ENCODE measurements at regions not wholly inside any gene's neighbourhood (a gene's known extent, or its start where the extent isn't known, plus 50 kb on each side); places are given as distances from the start of the nearest gene placed in this dataset.

GRCh38 chr2:103219398-103219797 lies 457.6 kb downstream of the TMEM182 start:
- H3K9ac ChIP-seq (ENCODE audit: low read length in 2 of 2): no peak overlapping the region
- H3K4me1 ChIP-seq (ENCODE audit: control insufficient read depth, insufficient read depth, low read length): no peaks in the 10 kb centered on the region
- no peak overlapping the region for H3K4me3 ChIP-seq (ENCODE audit: low read length in 2 of 2)
- H3K27me3 ChIP-seq (ENCODE audit: control insufficient read depth in 1 of 2, insufficient read depth in 2 of 2, low read length in 2 of 2): no peaks in the 10 kb centered on the region
- H3K36me3 ChIP-seq (ENCODE audit: control insufficient read depth in 2 of 2, insufficient read depth in 2 of 2, low read length in 2 of 2): no peaks in the 10 kb centered on the region
- H3K9me3 ChIP-seq (ENCODE audit: control insufficient read depth in 2 of 2, low read length in 2 of 2): peaks cover 0 to 3% of the 10 kb centered on the region in 2 donors
- no peak overlapping the region for H3K27ac ChIP-seq (ENCODE audit: low read length)

GRCh38 chr2:103222969-103223368 lies 461.1 kb downstream of the TMEM182 start:
- Histone ChIP-seq H3K9me3 (ENCODE audit: control insufficient read depth in 2 of 2, low read length in 2 of 2) (no peaks in the 10 kb centered on the region), H3K27ac (ENCODE audit: low read length) (no peak overlapping the region), H3K27me3 (ENCODE audit: control insufficient read depth in 1 of 2, insufficient read depth in 2 of 2, low read length in 2 of 2) (no peaks in the 10 kb centered on the region), H3K4me3 (ENCODE audit: low read length in 2 of 2) (no peak overlapping the region), H3K4me1 (ENCODE audit: control insufficient read depth, insufficient read depth, low read length) (no peaks in the 10 kb centered on the region), H3K36me3 (ENCODE audit: control insufficient read depth in 2 of 2, insufficient read depth in 2 of 2, low read length in 2 of 2) (no peaks in the 10 kb centered on the region), H3K9ac (ENCODE audit: low read length in 2 of 2) (no peak overlapping the region)

GRCh38 chr2:103230796-103231195 lies 469.0 kb downstream of the TMEM182 start:
- Histone ChIP-seq H3K4me3 (ENCODE audit: low read length in 2 of 2) (no peak overlapping the region), H3K9me3 (ENCODE audit: control insufficient read depth in 2 of 2, low read length in 2 of 2) (no peaks in the 10 kb centered on the region), H3K36me3 (ENCODE audit: control insufficient read depth in 2 of 2, insufficient read depth in 2 of 2, low read length in 2 of 2) (no peaks in the 10 kb centered on the region), H3K9ac (ENCODE audit: low read length in 2 of 2) (no peak overlapping the region), H3K27ac (ENCODE audit: low read length) (no peak overlapping the region), H3K4me1 (ENCODE audit: control insufficient read depth, insufficient read depth, low read length) (no peaks in the 10 kb centered on the region), H3K27me3 (ENCODE audit: control insufficient read depth in 1 of 2, insufficient read depth in 2 of 2, low read length in 2 of 2) (no peaks in the 10 kb centered on the region)

DNA sequence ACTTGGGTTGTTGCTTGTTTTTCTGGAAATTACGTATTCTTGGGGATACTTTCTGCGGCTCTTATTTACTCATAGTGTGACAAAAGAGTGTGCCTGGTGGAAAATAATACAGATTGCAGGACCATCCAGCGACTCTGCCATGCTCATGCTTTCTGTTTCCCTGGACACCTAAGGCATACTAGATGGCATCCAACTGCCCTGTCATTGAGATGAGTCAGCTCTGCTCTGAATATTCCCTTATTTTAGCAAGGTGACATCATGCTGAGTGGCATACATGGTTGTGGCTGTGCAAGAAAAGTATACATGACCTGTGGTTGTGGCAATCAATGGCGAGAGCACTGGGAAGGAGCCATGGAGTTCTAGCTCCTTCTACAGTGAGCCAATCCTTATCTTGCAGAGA lies 471.0 kb downstream of the TMEM182 start:
- no peaks in the 10 kb centered on the region for H3K9me3 ChIP-seq (ENCODE audit: control insufficient read depth in 2 of 2, low read length in 2 of 2)
- no peak overlapping the region for H3K9ac ChIP-seq (ENCODE audit: low read length in 2 of 2)
- H3K27ac ChIP-seq (ENCODE audit: low read length): no peak overlapping the region
- no peak overlapping the region for H3K4me3 ChIP-seq (ENCODE audit: low read length in 2 of 2)
- no peaks in the 10 kb centered on the region for H3K27me3 ChIP-seq (ENCODE audit: control insufficient read depth in 1 of 2, insufficient read depth in 2 of 2, low read length in 2 of 2)
- H3K4me1 ChIP-seq (ENCODE audit: control insufficient read depth, insufficient read depth, low read length): no peaks in the 10 kb centered on the region
- no peaks in the 10 kb centered on the region for H3K36me3 ChIP-seq (ENCODE audit: control insufficient read depth in 2 of 2, insufficient read depth in 2 of 2, low read length in 2 of 2)

DNA sequence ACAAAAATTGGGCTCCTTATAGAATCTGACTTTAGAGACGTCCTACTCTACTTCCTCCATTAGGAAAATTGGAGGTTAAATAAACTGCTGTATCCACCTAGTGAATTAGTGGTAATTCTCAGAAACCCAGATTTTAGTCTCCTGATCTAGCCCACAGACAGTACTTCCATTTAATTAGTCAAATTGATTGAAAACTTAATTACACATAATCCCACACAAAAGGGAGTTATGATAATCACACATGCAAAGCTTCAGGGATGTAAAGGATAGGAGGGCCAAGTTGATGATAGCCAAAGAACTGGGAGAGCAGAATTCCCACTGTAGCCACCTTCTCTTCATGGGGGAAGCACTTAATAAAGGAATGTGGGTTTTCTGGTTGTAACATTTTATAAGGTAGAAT lies 471.9 kb downstream of the TMEM182 start:
- Histone ChIP-seq H3K9me3 (ENCODE audit: control insufficient read depth in 2 of 2, low read length in 2 of 2) (no peaks in the 10 kb centered on the region), H3K27me3 (ENCODE audit: control insufficient read depth in 1 of 2, insufficient read depth in 2 of 2, low read length in 2 of 2) (no peaks in the 10 kb centered on the region), H3K4me1 (ENCODE audit: control insufficient read depth, insufficient read depth, low read length) (no peaks in the 10 kb centered on the region), H3K36me3 (ENCODE audit: control insufficient read depth in 2 of 2, insufficient read depth in 2 of 2, low read length in 2 of 2) (no peaks in the 10 kb centered on the region), H3K9ac (ENCODE audit: low read length in 2 of 2) (no peak overlapping the region), H3K27ac (ENCODE audit: low read length) (no peak overlapping the region), H3K4me3 (ENCODE audit: low read length in 2 of 2) (no peak overlapping the region)

DNA sequence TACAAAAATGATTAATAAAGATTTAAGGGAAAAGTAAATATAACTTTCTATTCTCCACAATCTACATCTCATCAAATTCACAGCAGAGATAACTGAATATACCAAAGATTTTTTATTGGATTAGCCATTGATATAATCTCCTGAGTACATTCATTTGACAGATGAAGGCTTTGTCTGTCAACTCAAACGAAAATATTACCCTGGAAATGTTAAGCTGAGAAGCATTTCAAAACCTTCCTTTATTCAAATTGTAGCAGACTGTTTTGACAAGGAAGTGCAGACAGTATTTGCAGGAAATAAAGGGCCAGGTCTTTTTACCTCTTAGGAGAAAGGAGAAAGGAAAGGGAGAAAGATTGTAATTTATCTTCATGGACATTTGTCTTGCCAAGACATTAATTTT lies 473.5 kb downstream of the TMEM182 start:
- no peak overlapping the region for H3K27ac ChIP-seq (ENCODE audit: low read length)
- no peak overlapping the region for H3K9ac ChIP-seq (ENCODE audit: low read length in 2 of 2)
- H3K27me3 ChIP-seq (ENCODE audit: control insufficient read depth in 1 of 2, insufficient read depth in 2 of 2, low read length in 2 of 2): no peaks in the 10 kb centered on the region
- H3K4me1 ChIP-seq (ENCODE audit: control insufficient read depth, insufficient read depth, low read length): no peaks in the 10 kb centered on the region
- no peaks in the 10 kb centered on the region for H3K36me3 ChIP-seq (ENCODE audit: control insufficient read depth in 2 of 2, insufficient read depth in 2 of 2, low read length in 2 of 2)
- no peak overlapping the region for H3K4me3 ChIP-seq (ENCODE audit: low read length in 2 of 2)
- H3K9me3 ChIP-seq (ENCODE audit: control insufficient read depth in 2 of 2, low read length in 2 of 2): peaks cover 0 to 2% of the 10 kb centered on the region in 2 donors

DNA sequence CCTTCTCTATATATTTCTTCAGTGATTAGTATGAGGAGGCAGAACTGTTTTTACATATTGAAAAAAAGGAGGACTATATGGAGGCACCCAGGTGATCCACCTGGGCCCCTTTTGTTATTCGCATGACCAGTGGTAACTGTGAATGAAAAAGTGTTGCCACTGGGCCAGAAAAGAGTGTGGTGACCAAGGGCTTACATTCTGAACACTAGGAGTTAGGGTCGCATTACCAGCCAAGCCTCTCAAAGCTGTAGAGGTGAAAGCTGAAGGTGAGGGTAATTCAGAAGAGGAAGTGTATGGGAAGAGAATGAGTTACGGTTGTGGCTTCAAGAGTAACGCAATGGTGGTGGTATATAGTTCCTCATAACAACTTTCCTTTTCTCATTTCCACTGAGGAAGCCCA lies 487.6 kb downstream of the TMEM182 start:
- no peak overlapping the region for H3K27ac ChIP-seq (ENCODE audit: low read length)
- no peaks in the 10 kb centered on the region for H3K36me3 ChIP-seq (ENCODE audit: control insufficient read depth in 2 of 2, insufficient read depth in 2 of 2, low read length in 2 of 2)
- peaks cover 3% of the 10 kb centered on the region in 2 donors for H3K9me3 ChIP-seq (ENCODE audit: control insufficient read depth in 2 of 2, low read length in 2 of 2)
- H3K9ac ChIP-seq (ENCODE audit: low read length in 2 of 2): no peak overlapping the region
- no peak overlapping the region for H3K4me3 ChIP-seq (ENCODE audit: low read length in 2 of 2)
- H3K27me3 ChIP-seq (ENCODE audit: control insufficient read depth in 1 of 2, insufficient read depth in 2 of 2, low read length in 2 of 2): no peaks in the 10 kb centered on the region
- H3K4me1 ChIP-seq (ENCODE audit: control insufficient read depth, insufficient read depth, low read length): no peaks in the 10 kb centered on the region

DNA sequence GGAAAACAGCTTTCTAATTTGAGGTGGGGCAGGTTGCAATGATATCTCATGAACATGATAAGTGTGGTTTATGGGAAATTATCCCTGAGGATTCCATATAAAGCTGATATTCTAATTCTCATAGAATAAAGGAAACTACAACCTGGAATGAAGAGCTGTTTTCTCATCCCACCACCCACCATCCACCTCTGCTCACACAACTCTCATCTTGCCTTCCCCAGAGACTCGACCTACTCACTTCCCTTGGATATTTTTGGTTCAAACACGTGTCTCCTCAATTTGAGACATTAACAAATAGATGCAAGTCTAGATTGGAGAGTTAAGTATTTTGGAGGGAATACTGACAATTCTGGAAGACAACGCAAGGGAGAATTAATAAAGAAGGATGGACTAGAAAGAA lies 490.9 kb downstream of the TMEM182 start:
- H3K36me3 ChIP-seq (ENCODE audit: control insufficient read depth in 2 of 2, insufficient read depth in 2 of 2, low read length in 2 of 2): no peaks in the 10 kb centered on the region
- no peak overlapping the region for H3K9ac ChIP-seq (ENCODE audit: low read length in 2 of 2)
- no peaks in the 10 kb centered on the region for H3K27me3 ChIP-seq (ENCODE audit: control insufficient read depth in 1 of 2, insufficient read depth in 2 of 2, low read length in 2 of 2)
- no peak overlapping the region for H3K4me3 ChIP-seq (ENCODE audit: low read length in 2 of 2)
- no peaks in the 10 kb centered on the region for H3K4me1 ChIP-seq (ENCODE audit: control insufficient read depth, insufficient read depth, low read length)
- no peak overlapping the region for H3K27ac ChIP-seq (ENCODE audit: low read length)
- H3K9me3 ChIP-seq (ENCODE audit: control insufficient read depth in 2 of 2, low read length in 2 of 2): peaks cover 3 to 7% of the 10 kb centered on the region in 2 donors

GRCh38 chr2:103254611-103255010 lies 492.8 kb downstream of the TMEM182 start:
- no peak overlapping the region for H3K27ac ChIP-seq (ENCODE audit: low read length)
- H3K4me1 ChIP-seq (ENCODE audit: control insufficient read depth, insufficient read depth, low read length): no peaks in the 10 kb centered on the region

GRCh38 chr2:103264058-103264768 lies 502.4 kb downstream of the TMEM182 start:
- H3K9ac ChIP-seq (ENCODE audit: low read length in 2 of 2): no peak overlapping the region
- no peak overlapping the region for H3K27ac ChIP-seq (ENCODE audit: low read length)
- H3K4me3 ChIP-seq (ENCODE audit: low read length in 2 of 2): no peak overlapping the region
- H3K4me1 ChIP-seq (ENCODE audit: control insufficient read depth, insufficient read depth, low read length): no peaks in the 10 kb centered on the region
- H3K9me3 ChIP-seq (ENCODE audit: control insufficient read depth in 2 of 2, low read length in 2 of 2): no peaks in the 10 kb centered on the region
- H3K36me3 ChIP-seq (ENCODE audit: control insufficient read depth in 2 of 2, insufficient read depth in 2 of 2, low read length in 2 of 2): no peaks in the 10 kb centered on the region
- H3K27me3 ChIP-seq (ENCODE audit: control insufficient read depth in 1 of 2, insufficient read depth in 2 of 2, low read length in 2 of 2): no peaks in the 10 kb centered on the region

More at GRCh38 chr2:103254611-103255010, 492.8 kb downstream of the TMEM182 start:
- Histone ChIP-seq H3K9me3 (ENCODE audit: control insufficient read depth in 2 of 2, low read length in 2 of 2) (peaks cover 3% of the 10 kb centered on the region in 2 donors), H3K4me3 (ENCODE audit: low read length in 2 of 2) (no peak overlapping the region), H3K9ac (ENCODE audit: low read length in 2 of 2) (no peak overlapping the region), H3K36me3 (ENCODE audit: control insufficient read depth in 2 of 2, insufficient read depth in 2 of 2, low read length in 2 of 2) (no peaks in the 10 kb centered on the region), H3K27me3 (ENCODE audit: control insufficient read depth in 1 of 2, insufficient read depth in 2 of 2, low read length in 2 of 2) (no peaks in the 10 kb centered on the region)

- Histone ChIP-seq H3K36me3 (ENCODE audit: control insufficient read depth in 2 of 2, insufficient read depth in 2 of 2, low read length in 2 of 2) (no peaks in the 10 kb centered on the region), H3K9ac (ENCODE audit: low read length in 2 of 2) (no peak overlapping the region), H3K27ac (ENCODE audit: low read length) (no peak overlapping the region), H3K4me1 (ENCODE audit: control insufficient read depth, insufficient read depth, low read length) (no peaks in the 10 kb centered on the region), H3K27me3 (ENCODE audit: control insufficient read depth in 1 of 2, insufficient read depth in 2 of 2, low read length in 2 of 2) (no peaks in the 10 kb centered on the region), H3K4me3 (ENCODE audit: low read length in 2 of 2) (no peak overlapping the region), H3K9me3 (ENCODE audit: control insufficient read depth in 2 of 2, low read length in 2 of 2) (no peaks in the 10 kb centered on the region)
Measured at GRCh38 chr2:103265521-103265920, 503.7 kb downstream of the TMEM182 start.

Measured in stomach smooth muscle (tissue), 2 donors.